GM18511 (cell line): ENCODE measurements at regions not wholly inside any gene's neighbourhood (a gene's known extent, or its start where the extent isn't known, plus 50 kb on each side); places are given as distances from the start of the nearest gene placed in this dataset.
A peak's percentile ranks its signal among the peaks of the same experiment; 100 is the strongest.

Experiments used
- ATAC-seq: cut with Tn5 transposase; IDR thresholded peaks from one replicate; pipeline ENCODE4 v1.9.1; 2021; ENCODE audit warnings: mild to moderate bottlenecking, moderate library complexity; ENCODE audit not compliant: unreplicated experiment

GRCh38 chr3:31004025-31004678 lies 109.7 kb upstream of the GADL1 start:
- ATAC-seq: peak; percentile 83

- ATAC-seq: no peak
These were observed 114.5 kb upstream of the GADL1 start for GRCh38 chr3:31008994-31009393.

- ATAC-seq: no peak
These were observed 115.4 kb upstream of the GADL1 start for GRCh38 chr3:31009881-31010280.

- ATAC-seq: no peak
These were observed 116.0 kb upstream of the GADL1 start for GRCh38 chr3:31010491-31010890.

- ATAC-seq: no peak
These were observed 116.9 kb upstream of the GADL1 start for GRCh38 chr3:31011380-31011779.

- ATAC-seq: no peak
These were observed 118.6 kb upstream of the GADL1 start for GRCh38 chr3:31013090-31013489.

GRCh38 chr3:31013843-31014242 lies 119.4 kb upstream of the GADL1 start:
- no peak for ATAC-seq

- no peak for ATAC-seq
These were observed 120.0 kb upstream of the GADL1 start for GRCh38 chr3:31014317-31015040.

GRCh38 chr3:31016196-31016595 lies 121.7 kb upstream of the GADL1 start:
- ATAC-seq: no peak

GRCh38 chr3:31022716-31023115 lies 128.3 kb upstream of the GADL1 start:
- ATAC-seq: no peak

GRCh38 chr3:31025541-31025940 lies 131.1 kb upstream of the GADL1 start:
- no peak for ATAC-seq

- peak; percentile 71 for ATAC-seq
These were observed 132.8 kb upstream of the GADL1 start for GRCh38 chr3:31027191-31027761.

GRCh38 chr3:31027914-31028313 lies 133.5 kb upstream of the GADL1 start:
- no peak for ATAC-seq

GRCh38 chr3:31028766-31029165 lies 134.3 kb upstream of the GADL1 start:
- no peak for ATAC-seq

- no peak for ATAC-seq
These were observed 135.2 kb upstream of the GADL1 start for GRCh38 chr3:31029706-31030105.

- no peak for ATAC-seq
These were observed 141.2 kb upstream of the GADL1 start for GRCh38 chr3:31035681-31036080.

GRCh38 chr3:31038086-31038739 lies 143.8 kb upstream of the GADL1 start:
- no peak for ATAC-seq

GRCh38 chr3:31039145-31039544 lies 144.7 kb upstream of the GADL1 start:
- no peak for ATAC-seq

GRCh38 chr3:31041161-31041978 lies 146.9 kb upstream of the GADL1 start:
- ATAC-seq: no peak

- no peak for ATAC-seq
These were observed 148.8 kb upstream of the GADL1 start for GRCh38 chr3:31043184-31043819.
